HFF-Myc (cell line): ENCODE measurements at regions not wholly inside any gene's neighbourhood (a gene's known extent, or its start where the extent isn't known, plus 50 kb on each side); places are given as distances from the start of the nearest gene placed in this dataset.

ENCODE experiments used
- DNase-seq: peaks from one replicate; pipeline ENCODE4 v3.0.0-alpha.2; 2011; ENCODE audit warnings: low read depth; ENCODE audit errors: extremely low read depth
- H3K4me3 ChIP-seq: replicated peaks from 2 replicates; pipeline ENCODE4 v1.5.1; 2011; ENCODE audit warnings: low read depth, mild to moderate bottlenecking, control low read depth, low read length
- CTCF ChIP-seq: IDR thresholded peaks from 2 replicates; pipeline ENCODE4 v1.5.1; 2012; ENCODE audit warnings: mild to moderate bottlenecking, low read depth, low read length, control low read depth; ENCODE audit errors: missing control alignments

GRCh38 chr6:103017878-103018277 lies 1624.4 kb downstream of the GRIK2 start:
- DNase-seq, result no peak
- no peak overlapping the region for H3K4me3 ChIP-seq
- no peak for TF ChIP-seq CTCF

GRCh38 chr6:103011605-103012004 lies 1618.1 kb downstream of the GRIK2 start:
- no peak for TF ChIP-seq CTCF
- no peak overlapping the region for H3K4me3 ChIP-seq
- no peak for DNase-seq

- DNase-seq, result no peak
- no peak for TF ChIP-seq CTCF
- no peak overlapping the region for H3K4me3 ChIP-seq
Measured at GRCh38 chr6:103002282-103002681, 1608.8 kb downstream of the GRIK2 start.

GRCh38 chr6:103001724-103002123 lies 1608.2 kb downstream of the GRIK2 start:
- no peak for TF ChIP-seq CTCF
- DNase-seq, result no peak
- H3K4me3 ChIP-seq, result no peak overlapping the region

- H3K4me3 ChIP-seq, result no peak overlapping the region
- TF ChIP-seq CTCF, result no peak
- no peak for DNase-seq
Measured at GRCh38 chr6:103000688-103001087, 1607.2 kb downstream of the GRIK2 start.

- no peak overlapping the region for H3K4me3 ChIP-seq
- DNase-seq, result no peak
- TF ChIP-seq CTCF, result no peak
Measured at GRCh38 chr6:102995491-102995890, 1602.0 kb downstream of the GRIK2 start.

GRCh38 chr6:102994866-102995265 lies 1601.4 kb downstream of the GRIK2 start:
- no peak overlapping the region for H3K4me3 ChIP-seq
- no peak for DNase-seq
- no peak for TF ChIP-seq CTCF
